BE2C (cell line): ENCODE measurements at regions not wholly inside any gene's neighbourhood (a gene's known extent, or its start where the extent isn't known, plus 50 kb on each side); places are given as distances from the start of the nearest gene placed in this dataset.

Source experiments
- DNase-seq: peaks from one replicate; pipeline ENCODE4 v3.0.0-alpha.2; 2020
- H3K27me3 ChIP-seq: fragments of 250-450 bp; sonication (Bioruptor Pico); 2 replicates; pipeline ENCODE4 v1.5.1; 2020; ENCODE audit warnings: mild to moderate bottlenecking
- H3K36me3 ChIP-seq: fragments of 250-450 bp; sonication (Bioruptor Pico); 2 replicates; pipeline ENCODE4 v1.5.1; 2020; ENCODE audit warnings: mild to moderate bottlenecking
- H3K4me1 ChIP-seq: fragments of 250-450 bp; sonication (Bioruptor Pico); 2 replicates; pipeline ENCODE4 v1.5.1; 2020
- H3K4me3 ChIP-seq: 2 replicates; pipeline ENCODE4 v1.5.1; 2011; ENCODE audit warnings: low read depth, low read length
- H3K9me3 ChIP-seq: fragments of 250-450 bp; sonication (Bioruptor Pico); 2 replicates; pipeline ENCODE4 v1.5.1; 2020
- CTCF ChIP-seq: IDR thresholded peaks from 2 replicates; pipeline ENCODE4 v1.5.1; 2012; ENCODE audit warnings: mild to moderate bottlenecking, low read depth, low read length

- H3K4me3 ChIP-seq, result no peak overlapping the region
- TF ChIP-seq CTCF, result no peak
- no peak for DNase-seq
Measured at GRCh38 chr20:6942266-6942665, 174.8 kb downstream of the BMP2 start.

GRCh38 chr20:6944292-6944691 is 176.8 kb downstream of the BMP2 start:
- DNase-seq, result no peak
- no peak for TF ChIP-seq CTCF
- H3K36me3 ChIP-seq, result no peaks in the 10 kb centered on the region
- H3K4me3 ChIP-seq, result no peak overlapping the region
- H3K4me1 ChIP-seq, result no peaks in the 10 kb centered on the region
- H3K9me3 ChIP-seq, result no peaks in the 10 kb centered on the region
- H3K27me3 ChIP-seq, result no peaks in the 10 kb centered on the region

More at GRCh38 chr20:6942266-6942665, 174.8 kb downstream of the BMP2 start:
- no peaks in the 10 kb centered on the region for H3K36me3 ChIP-seq
- no peaks in the 10 kb centered on the region for H3K27me3 ChIP-seq
- H3K9me3 ChIP-seq, result no peaks in the 10 kb centered on the region
- H3K4me1 ChIP-seq, result no peaks in the 10 kb centered on the region

GRCh38 chr20:6953611-6954010 is 186.1 kb downstream of the BMP2 start:
- H3K9me3 ChIP-seq, result no peaks in the 10 kb centered on the region
- H3K4me1 ChIP-seq, result no peaks in the 10 kb centered on the region
- DNase-seq, result no peak
- no peaks in the 10 kb centered on the region for H3K36me3 ChIP-seq
- no peaks in the 10 kb centered on the region for H3K27me3 ChIP-seq
- TF ChIP-seq CTCF, result no peak
- no peak overlapping the region for H3K4me3 ChIP-seq

GRCh38 chr20:6954219-6954618 is 186.7 kb downstream of the BMP2 start:
- Histone ChIP-seq H3K27me3 (no peaks in the 10 kb centered on the region), H3K36me3 (no peaks in the 10 kb centered on the region), H3K4me1 (no peaks in the 10 kb centered on the region), H3K4me3 (no peak overlapping the region), H3K9me3 (no peaks in the 10 kb centered on the region)
- TF ChIP-seq CTCF, result no peak
- no peak for DNase-seq

GRCh38 chr20:6956056-6956455 is 188.6 kb downstream of the BMP2 start:
- H3K27me3 ChIP-seq, result no peaks in the 10 kb centered on the region
- H3K4me1 ChIP-seq, result no peaks in the 10 kb centered on the region
- H3K9me3 ChIP-seq, result no peaks in the 10 kb centered on the region
- TF ChIP-seq CTCF, result no peak
- no peaks in the 10 kb centered on the region for H3K36me3 ChIP-seq
- DNase-seq, result no peak
- no peak overlapping the region for H3K4me3 ChIP-seq

- Histone ChIP-seq H3K4me1 (no peaks in the 10 kb centered on the region), H3K9me3 (no peaks in the 10 kb centered on the region), H3K36me3 (no peaks in the 10 kb centered on the region), H3K27me3 (no peaks in the 10 kb centered on the region), H3K4me3 (no peak overlapping the region)
- no peak for DNase-seq
- TF ChIP-seq CTCF, result no peak
Measured at GRCh38 chr20:6956574-6956973, 189.1 kb downstream of the BMP2 start.
